ENCODE measurements at regions not wholly inside any gene's neighbourhood (a gene's known extent, or its start where the extent isn't known, plus 50 kb on each side); places are given as distances from the start of the nearest gene placed in this dataset.

GRCh38 chr4:120528428-120528827 is 394.1 kb downstream of the PRDM5 start:
- Histone ChIP-seq H3K27ac (no peak overlapping the region), H3K27me3 (no peaks in the 10 kb centered on the region), H4K20me1 (no peaks in the 10 kb centered on the region), H3K36me3 (no peaks in the 10 kb centered on the region), H3K4me1 (no peaks in the 10 kb centered on the region), H3K9me3 (no peaks in the 10 kb centered on the region), H3K9ac (no peak overlapping the region), H3K4me3 (no peak overlapping the region), H3K4me2 (no peak overlapping the region)
- no peak for TF ChIP-seq Cebpa-rat (IDR thresholded peaks at IDR 0.05)

GRCh38 chr4:120526033-120526432 is 396.5 kb downstream of the PRDM5 start:
- Histone ChIP-seq H3K4me3 (no peak overlapping the region), H3K4me1 (no peaks in the 10 kb centered on the region), H4K20me1 (no peaks in the 10 kb centered on the region), H3K9ac (no peak overlapping the region), H3K27me3 (no peaks in the 10 kb centered on the region), H3K36me3 (no peaks in the 10 kb centered on the region), H3K4me2 (no peak overlapping the region), H3K27ac (no peak overlapping the region), H3K9me3 (no peaks in the 10 kb centered on the region)
- TF ChIP-seq Cebpa-rat (IDR thresholded peaks at IDR 0.05) = no peak

GRCh38 chr4:120525106-120525505 is 397.4 kb downstream of the PRDM5 start:
- Histone ChIP-seq H3K4me3 (no peak overlapping the region), H3K4me2 (no peak overlapping the region), H3K27me3 (no peaks in the 10 kb centered on the region), H3K36me3 (no peaks in the 10 kb centered on the region), H3K27ac (no peak overlapping the region), H3K9me3 (no peaks in the 10 kb centered on the region), H3K9ac (no peak overlapping the region), H4K20me1 (no peaks in the 10 kb centered on the region), H3K4me1 (no peaks in the 10 kb centered on the region)
- no peak for TF ChIP-seq Cebpa-rat (IDR thresholded peaks at IDR 0.05)

GRCh38 chr4:120524237-120524636 is 398.3 kb downstream of the PRDM5 start:
- Histone ChIP-seq H4K20me1 (no peaks in the 10 kb centered on the region), H3K4me2 (no peak overlapping the region), H3K4me3 (no peak overlapping the region), H3K9me3 (no peaks in the 10 kb centered on the region), H3K36me3 (no peaks in the 10 kb centered on the region), H3K27ac (no peak overlapping the region), H3K9ac (no peak overlapping the region), H3K4me1 (no peaks in the 10 kb centered on the region), H3K27me3 (no peaks in the 10 kb centered on the region)
- no peak for TF ChIP-seq Cebpa-rat (IDR thresholded peaks at IDR 0.05)

DNA sequence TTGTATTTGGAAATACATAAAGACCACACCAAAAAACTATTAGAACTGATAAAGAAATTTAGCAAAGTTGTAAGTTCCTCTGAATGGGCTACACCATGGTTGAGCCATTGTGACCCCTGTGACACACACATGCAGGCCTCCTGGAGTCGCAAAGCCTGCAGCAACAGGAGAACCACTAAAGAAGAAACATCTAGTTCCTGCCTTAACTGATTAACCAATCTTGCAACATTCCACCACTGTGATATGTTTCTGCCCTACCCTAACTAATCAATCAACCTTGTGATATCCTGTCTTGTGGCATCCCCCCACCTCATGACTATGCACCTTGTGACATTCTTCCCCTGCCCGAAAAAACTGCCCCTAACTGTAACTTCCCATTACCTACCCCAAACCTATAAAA is 401.8 kb downstream of the PRDM5 start:
- Histone ChIP-seq H3K36me3 (no peaks in the 10 kb centered on the region), H3K27ac (no peak overlapping the region)

GRCh38 chr4:120517966-120518365 is 404.6 kb downstream of the PRDM5 start:
- no peak overlapping the region for H3K27ac ChIP-seq
- H4K20me1 ChIP-seq = no peaks in the 10 kb centered on the region
- H3K27me3 ChIP-seq = no peaks in the 10 kb centered on the region
- H3K4me2 ChIP-seq = no peak overlapping the region
- no peak overlapping the region for H3K9ac ChIP-seq
- no peaks in the 10 kb centered on the region for H3K4me1 ChIP-seq
- no peaks in the 10 kb centered on the region for H3K36me3 ChIP-seq
- H3K4me3 ChIP-seq = no peak overlapping the region
- H3K9me3 ChIP-seq = no peaks in the 10 kb centered on the region
- no peak for TF ChIP-seq Cebpa-rat (IDR thresholded peaks at IDR 0.05)

More for the DNA sequence above, 401.8 kb downstream of the PRDM5 start:
- no peaks in the 10 kb centered on the region for H4K20me1 ChIP-seq
- TF ChIP-seq Cebpa-rat (IDR thresholded peaks at IDR 0.05) = no peak
- H3K27me3 ChIP-seq = no peaks in the 10 kb centered on the region
- H3K9ac ChIP-seq = no peak overlapping the region
- no peaks in the 10 kb centered on the region for H3K4me1 ChIP-seq
- no peaks in the 10 kb centered on the region for H3K9me3 ChIP-seq
- no peak overlapping the region for H3K4me2 ChIP-seq
- no peak overlapping the region for H3K4me3 ChIP-seq

- H3K4me3 ChIP-seq = no peak overlapping the region
- no peak overlapping the region for H3K27ac ChIP-seq
- H4K20me1 ChIP-seq = no peaks in the 10 kb centered on the region
- no peaks in the 10 kb centered on the region for H3K4me1 ChIP-seq
- no peak overlapping the region for H3K9ac ChIP-seq
- no peaks in the 10 kb centered on the region for H3K36me3 ChIP-seq
- H3K4me2 ChIP-seq = no peak overlapping the region
- H3K9me3 ChIP-seq = no peaks in the 10 kb centered on the region
- TF ChIP-seq Cebpa-rat (IDR thresholded peaks at IDR 0.05) = no peak
- H3K27me3 ChIP-seq = no peaks in the 10 kb centered on the region
Observed at GRCh38 chr4:120509719-120510118, 412.8 kb downstream of the PRDM5 start.

GRCh38 chr4:120509222-120509621 is 413.3 kb downstream of the PRDM5 start:
- no peak for TF ChIP-seq Cebpa-rat (IDR thresholded peaks at IDR 0.05)
- no peak overlapping the region for H3K27ac ChIP-seq
- H3K9me3 ChIP-seq = no peaks in the 10 kb centered on the region
- no peak overlapping the region for H3K4me3 ChIP-seq
- no peaks in the 10 kb centered on the region for H3K27me3 ChIP-seq
- H3K4me2 ChIP-seq = no peak overlapping the region
- H3K9ac ChIP-seq = no peak overlapping the region
- H3K4me1 ChIP-seq = no peaks in the 10 kb centered on the region
- no peaks in the 10 kb centered on the region for H3K36me3 ChIP-seq
- H4K20me1 ChIP-seq = no peaks in the 10 kb centered on the region

DNA sequence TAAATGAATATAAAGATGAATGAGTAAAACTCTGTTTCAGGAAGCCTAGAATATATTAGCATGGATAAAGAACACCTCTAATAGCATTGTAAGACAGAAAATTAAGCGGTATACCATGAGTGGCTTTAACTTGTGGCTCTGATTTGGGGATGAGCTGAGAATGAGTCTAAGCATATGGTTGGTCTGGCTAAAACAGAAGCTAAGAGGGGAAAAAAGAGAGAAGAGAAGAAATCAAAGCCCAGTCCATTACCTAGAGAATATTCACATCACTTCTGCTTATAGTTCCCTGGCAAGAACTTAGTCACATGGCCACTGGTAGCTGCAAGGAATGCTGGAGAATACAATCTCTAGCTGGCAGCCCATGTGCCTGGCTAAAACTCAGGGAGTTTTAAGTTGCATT is 414.5 kb downstream of the PRDM5 start:
- Histone ChIP-seq H3K4me1 (no peaks in the 10 kb centered on the region), H3K4me2 (no peak overlapping the region), H3K4me3 (no peak overlapping the region), H3K27me3 (no peaks in the 10 kb centered on the region), H3K27ac (no peak overlapping the region), H4K20me1 (no peaks in the 10 kb centered on the region), H3K36me3 (no peaks in the 10 kb centered on the region), H3K9me3 (no peaks in the 10 kb centered on the region), H3K9ac (no peak overlapping the region)
- TF ChIP-seq Cebpa-rat (IDR thresholded peaks at IDR 0.05) = no peak

- H4K20me1 ChIP-seq = no peaks in the 10 kb centered on the region
- H3K27me3 ChIP-seq = no peaks in the 10 kb centered on the region
- no peak overlapping the region for H3K4me2 ChIP-seq
- H3K36me3 ChIP-seq = no peaks in the 10 kb centered on the region
- TF ChIP-seq Cebpa-rat (IDR thresholded peaks at IDR 0.05) = no peak
- no peak overlapping the region for H3K4me3 ChIP-seq
- no peak overlapping the region for H3K9ac ChIP-seq
- H3K9me3 ChIP-seq = no peaks in the 10 kb centered on the region
- no peak overlapping the region for H3K27ac ChIP-seq
- H3K4me1 ChIP-seq = no peaks in the 10 kb centered on the region
Observed at GRCh38 chr4:120506536-120506935, 416.0 kb downstream of the PRDM5 start.

- no peak overlapping the region for H3K4me3 ChIP-seq
- H3K9ac ChIP-seq = no peak overlapping the region
- no peak overlapping the region for H3K4me2 ChIP-seq
- no peaks in the 10 kb centered on the region for H3K36me3 ChIP-seq
- TF ChIP-seq Cebpa-rat (IDR thresholded peaks at IDR 0.05) = no peak
- no peaks in the 10 kb centered on the region for H3K4me1 ChIP-seq
- H3K27me3 ChIP-seq = no peaks in the 10 kb centered on the region
- no peaks in the 10 kb centered on the region for H4K20me1 ChIP-seq
- no peak overlapping the region for H3K27ac ChIP-seq
- peaks cover 3% of the 10 kb centered on the region; the same call in 1 of the 2 replicates for H3K9me3 ChIP-seq
Observed at GRCh38 chr4:120498678-120499077, 423.8 kb downstream of the PRDM5 start.

All from BLaER1 (cell line).